ENCODE measurements at regions not wholly inside any gene's neighbourhood (a gene's known extent, or its start where the extent isn't known, plus 50 kb on each side); places are given as distances from the start of the nearest gene placed in this dataset.

- no peaks in the 10 kb centered on the region for H3K36me3 ChIP-seq (ENCODE audit: insufficient read depth, low read length)
- no peaks in the 10 kb centered on the region for H3K36me3 Mint-ChIP-seq (ENCODE audit: low read depth, unreplicated experiment)
- DNase-seq (ENCODE audit: low read depth) (no peak), FAIRE-seq (no peak)
- no peaks in the 10 kb centered on the region for H3K79me2 ChIP-seq (ENCODE audit: insufficient read depth, low read length)
- no peaks in the 10 kb centered on the region for H3K9me3 Mint-ChIP-seq (ENCODE audit: unreplicated experiment)
- no peaks in the 10 kb centered on the region for H3K4me1 ChIP-seq (ENCODE audit: insufficient read depth, low read length)
- no peaks in the 10 kb centered on the region for H3K9me3 ChIP-seq (ENCODE audit: insufficient read depth, low read depth, low read length)
- H3K4me3 Mint-ChIP-seq (ENCODE audit: unreplicated experiment), result no peak overlapping the region
- H3K4me3 ChIP-seq (ENCODE audit: insufficient read depth, low read depth, low read length), result no peak overlapping the region
- H3K4me2 ChIP-seq (ENCODE audit: low read length), result no peak overlapping the region
- H2AFZ ChIP-seq (ENCODE audit: low read depth, low read length), result no peak overlapping the region
- no peaks in the 10 kb centered on the region for H3K27me3 Mint-ChIP-seq (ENCODE audit: low read depth, unreplicated experiment)
- no peak overlapping the region for H3K27ac Mint-ChIP-seq (ENCODE audit: unreplicated experiment)
- no peaks in the 10 kb centered on the region for H3K4me1 Mint-ChIP-seq (ENCODE audit: low read depth, unreplicated experiment)
- H4K20me1 ChIP-seq (ENCODE audit: insufficient read depth, low read length), result no peaks in the 10 kb centered on the region
- no peaks in the 10 kb centered on the region for H3K27me3 ChIP-seq (ENCODE audit: insufficient read depth, low read length)
- H3K27ac ChIP-seq (ENCODE audit: low read depth, low read length), result no peak overlapping the region
- no peak overlapping the region for H3K9ac ChIP-seq (ENCODE audit: low read length)
- no peak for TF ChIP-seq EZH2 (IDR thresholded peaks at IDR 0.05; ENCODE audit: insufficient read depth, low read length)
- no peak for TF ChIP-seq CTCF (IDR thresholded peaks at IDR 0.05; ENCODE audit: insufficient read depth, low read depth, low read length)
Observed at GRCh38 chr2:194087089-194087958, 1569.7 kb upstream of the SLC39A10 start.

GRCh38 chr2:194086129-194086528 lies 1570.9 kb upstream of the SLC39A10 start:
- no peaks in the 10 kb centered on the region for H3K36me3 Mint-ChIP-seq (ENCODE audit: low read depth, unreplicated experiment)
- H3K36me3 ChIP-seq (ENCODE audit: insufficient read depth, low read length), result no peaks in the 10 kb centered on the region
- H2AFZ ChIP-seq (ENCODE audit: low read depth, low read length), result no peak overlapping the region
- no peak for FAIRE-seq
- H3K27ac ChIP-seq (ENCODE audit: low read depth, low read length), result no peak overlapping the region
- no peak overlapping the region for H3K4me3 Mint-ChIP-seq (ENCODE audit: unreplicated experiment)
- no peaks in the 10 kb centered on the region for H3K4me1 Mint-ChIP-seq (ENCODE audit: low read depth, unreplicated experiment)
- H3K79me2 ChIP-seq (ENCODE audit: insufficient read depth, low read length), result no peaks in the 10 kb centered on the region
- no peaks in the 10 kb centered on the region for H3K9me3 Mint-ChIP-seq (ENCODE audit: unreplicated experiment)
- H3K27me3 Mint-ChIP-seq (ENCODE audit: low read depth, unreplicated experiment), result no peaks in the 10 kb centered on the region
- H3K4me2 ChIP-seq (ENCODE audit: low read length), result no peak overlapping the region
- H3K9ac ChIP-seq (ENCODE audit: low read length), result no peak overlapping the region
- no peaks in the 10 kb centered on the region for H3K9me3 ChIP-seq (ENCODE audit: insufficient read depth, low read depth, low read length)
- no peaks in the 10 kb centered on the region for H3K27me3 ChIP-seq (ENCODE audit: insufficient read depth, low read length)
- H3K4me1 ChIP-seq (ENCODE audit: insufficient read depth, low read length), result no peaks in the 10 kb centered on the region
- DNase-seq (ENCODE audit: low read depth), result no peak
- H3K27ac Mint-ChIP-seq (ENCODE audit: unreplicated experiment), result no peak overlapping the region
- H4K20me1 ChIP-seq (ENCODE audit: insufficient read depth, low read length), result no peaks in the 10 kb centered on the region
- H3K4me3 ChIP-seq (ENCODE audit: insufficient read depth, low read depth, low read length), result no peak overlapping the region
- TF ChIP-seq EZH2 (IDR thresholded peaks at IDR 0.05; ENCODE audit: insufficient read depth, low read length) (no peak), CTCF (IDR thresholded peaks at IDR 0.05; ENCODE audit: insufficient read depth, low read depth, low read length) (no peak)

GRCh38 chr2:194079989-194080388 lies 1577.0 kb upstream of the SLC39A10 start:
- Mint-ChIP-seq H3K36me3 (ENCODE audit: low read depth, unreplicated experiment) (no peaks in the 10 kb centered on the region), H3K9me3 (ENCODE audit: unreplicated experiment) (no peaks in the 10 kb centered on the region), H3K4me1 (ENCODE audit: low read depth, unreplicated experiment) (no peaks in the 10 kb centered on the region), H3K27me3 (ENCODE audit: low read depth, unreplicated experiment) (no peaks in the 10 kb centered on the region), H3K4me3 (ENCODE audit: unreplicated experiment) (no peak overlapping the region), H3K27ac (ENCODE audit: unreplicated experiment) (no peak overlapping the region)
- no peaks in the 10 kb centered on the region for H3K27me3 ChIP-seq (ENCODE audit: insufficient read depth, low read length)
- DNase-seq (ENCODE audit: low read depth) (no peak), FAIRE-seq (no peak)
- no peak overlapping the region for H3K9ac ChIP-seq (ENCODE audit: low read length)
- TF ChIP-seq EZH2 (IDR thresholded peaks at IDR 0.05; ENCODE audit: insufficient read depth, low read length), result no peak
- TF ChIP-seq CTCF (IDR thresholded peaks at IDR 0.05; ENCODE audit: insufficient read depth, low read depth, low read length), result no peak
- no peaks in the 10 kb centered on the region for H3K9me3 ChIP-seq (ENCODE audit: insufficient read depth, low read depth, low read length)
- H3K36me3 ChIP-seq (ENCODE audit: insufficient read depth, low read length), result no peaks in the 10 kb centered on the region
- no peak overlapping the region for H2AFZ ChIP-seq (ENCODE audit: low read depth, low read length)
- no peaks in the 10 kb centered on the region for H3K4me1 ChIP-seq (ENCODE audit: insufficient read depth, low read length)
- no peaks in the 10 kb centered on the region for H3K79me2 ChIP-seq (ENCODE audit: insufficient read depth, low read length)
- H3K27ac ChIP-seq (ENCODE audit: low read depth, low read length), result no peak overlapping the region
- H3K4me3 ChIP-seq (ENCODE audit: insufficient read depth, low read depth, low read length), result no peak overlapping the region
- no peaks in the 10 kb centered on the region for H4K20me1 ChIP-seq (ENCODE audit: insufficient read depth, low read length)
- no peak overlapping the region for H3K4me2 ChIP-seq (ENCODE audit: low read length)
